ENCODE measurements at regions not wholly inside any gene's neighbourhood (a gene's known extent, or its start where the extent isn't known, plus 50 kb on each side); places are given as distances from the start of the nearest gene placed in this dataset.

DNA sequence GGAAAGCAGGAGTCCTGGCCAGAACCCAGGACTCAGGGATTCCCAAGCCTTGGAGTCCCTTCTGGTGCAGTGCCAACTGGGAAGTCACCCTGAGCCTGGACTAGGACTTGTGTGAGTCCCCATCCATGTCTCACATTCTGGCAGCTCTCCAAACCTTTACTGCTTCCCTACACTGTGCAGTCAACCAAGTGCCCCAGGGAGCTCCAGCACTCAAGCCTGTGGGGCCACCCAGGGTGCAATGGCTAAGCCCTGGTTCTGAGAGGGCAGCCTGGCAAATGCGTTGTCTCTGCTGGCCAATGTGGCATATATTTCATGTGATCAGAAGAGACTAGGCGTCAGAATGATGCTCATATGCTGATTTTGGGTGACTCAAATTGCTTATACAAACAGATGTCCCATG is 223.4 kb downstream of the SP3 start:
- H3K4me3 ChIP-seq (ENCODE audit: low read length): no peak overlapping the region
- TF ChIP-seq, protein P1, sequence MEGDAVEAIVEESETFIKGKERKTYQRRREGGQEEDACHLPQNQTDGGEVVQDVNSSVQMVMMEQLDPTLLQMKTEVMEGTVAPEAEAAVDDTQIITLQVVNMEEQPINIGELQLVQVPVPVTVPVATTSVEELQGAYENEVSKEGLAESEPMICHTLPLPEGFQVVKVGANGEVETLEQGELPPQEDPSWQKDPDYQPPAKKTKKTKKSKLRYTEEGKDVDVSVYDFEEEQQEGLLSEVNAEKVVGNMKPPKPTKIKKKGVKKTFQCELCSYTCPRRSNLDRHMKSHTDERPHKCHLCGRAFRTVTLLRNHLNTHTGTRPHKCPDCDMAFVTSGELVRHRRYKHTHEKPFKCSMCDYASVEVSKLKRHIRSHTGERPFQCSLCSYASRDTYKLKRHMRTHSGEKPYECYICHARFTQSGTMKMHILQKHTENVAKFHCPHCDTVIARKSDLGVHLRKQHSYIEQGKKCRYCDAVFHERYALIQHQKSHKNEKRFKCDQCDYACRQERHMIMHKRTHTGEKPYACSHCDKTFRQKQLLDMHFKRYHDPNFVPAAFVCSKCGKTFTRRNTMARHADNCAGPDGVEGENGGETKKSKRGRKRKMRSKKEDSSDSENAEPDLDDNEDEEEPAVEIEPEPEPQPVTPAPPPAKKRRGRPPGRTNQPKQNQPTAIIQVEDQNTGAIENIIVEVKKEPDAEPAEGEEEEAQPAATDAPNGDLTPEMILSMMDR (IDR thresholded peaks at IDR 0.05; ENCODE audit: insufficient read depth, low read depth, low read length, missing control alignments): no peak

DNA sequence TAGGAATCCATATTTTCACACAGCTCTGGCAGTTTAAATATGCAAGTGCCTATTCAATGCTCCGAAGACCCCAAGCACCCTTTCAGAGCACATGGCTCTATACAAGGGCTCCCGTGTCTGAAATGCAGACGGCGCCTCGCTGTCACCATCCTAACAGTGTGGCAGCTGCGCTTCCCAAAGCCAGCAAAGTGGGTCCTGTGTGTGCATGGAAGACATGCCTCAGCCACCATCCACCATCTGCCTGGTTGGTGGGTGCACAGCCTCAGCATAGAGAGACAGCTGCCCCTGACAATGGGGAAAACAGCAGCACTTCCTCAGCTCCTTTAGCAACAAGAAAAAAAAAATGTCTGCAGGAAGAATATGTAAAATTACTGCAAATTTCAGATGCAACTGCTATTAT is 218.1 kb downstream of the SP3 start:
- TF ChIP-seq, protein P1 (IDR thresholded peaks at IDR 0.05; ENCODE audit: insufficient read depth, low read depth, low read length, missing control alignments): no peak
- no peak overlapping the region for H3K4me3 ChIP-seq (ENCODE audit: low read length)
- no peak for DNase-seq (ENCODE audit: low read depth)

More for the DNA sequence above, 223.4 kb downstream of the SP3 start:
- DNase-seq (ENCODE audit: low read depth): peak; percentile 17

DNA sequence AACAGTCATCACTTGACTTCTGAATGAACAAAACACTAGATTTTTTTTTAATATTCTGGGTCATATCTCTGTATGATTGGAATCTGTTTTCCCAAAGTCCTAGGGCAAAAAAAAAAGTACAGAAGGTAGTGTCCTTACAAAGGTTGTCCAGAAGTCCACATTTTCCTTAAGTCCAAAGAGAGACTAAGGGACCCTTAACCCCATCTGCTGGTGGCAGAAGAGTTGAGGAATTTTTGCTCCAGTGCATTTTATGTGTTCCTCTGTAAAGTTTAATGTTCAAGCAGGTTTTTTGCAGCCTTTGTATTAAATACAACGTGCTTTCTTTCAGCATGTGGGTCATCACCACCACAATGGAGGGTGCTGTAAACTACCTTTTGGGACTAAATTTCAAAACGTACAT is 215.9 kb downstream of the SP3 start:
- peak; percentile 27 for DNase-seq (ENCODE audit: low read depth)
- TF ChIP-seq, protein P1 (IDR thresholded peaks at IDR 0.05; ENCODE audit: insufficient read depth, low read depth, low read length, missing control alignments): peak; percentile 53
- no peak overlapping the region for H3K4me3 ChIP-seq (ENCODE audit: low read length)

DNA sequence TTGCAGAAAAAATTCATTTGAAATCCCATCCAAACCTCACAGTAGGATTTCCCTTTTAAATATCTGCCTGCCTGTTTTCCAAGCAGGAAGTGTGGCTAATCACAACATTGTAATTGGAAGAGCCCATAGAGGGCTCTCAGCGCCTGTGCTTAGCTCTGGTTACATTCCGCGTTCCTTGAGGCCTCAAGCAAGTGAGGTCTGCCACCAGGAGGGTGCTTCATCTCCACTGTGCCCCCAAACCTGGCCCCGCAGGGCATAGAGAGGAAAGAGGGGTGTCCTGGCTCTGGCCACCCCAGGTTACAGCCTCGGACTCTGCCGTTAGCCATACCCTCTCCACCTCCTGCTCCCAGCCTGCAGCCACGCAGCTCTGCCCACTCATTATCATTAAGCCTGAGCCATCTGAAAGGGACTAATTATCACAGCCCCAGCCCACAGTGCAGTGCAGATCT is 214.8 kb downstream of the SP3 start:
- H3K4me3 ChIP-seq (ENCODE audit: low read length): no peak overlapping the region
- peak; percentile 29 for DNase-seq (ENCODE audit: low read depth)
- TF ChIP-seq, protein P1 (IDR thresholded peaks at IDR 0.05; ENCODE audit: insufficient read depth, low read depth, low read length, missing control alignments): peak; percentile 27

DNA sequence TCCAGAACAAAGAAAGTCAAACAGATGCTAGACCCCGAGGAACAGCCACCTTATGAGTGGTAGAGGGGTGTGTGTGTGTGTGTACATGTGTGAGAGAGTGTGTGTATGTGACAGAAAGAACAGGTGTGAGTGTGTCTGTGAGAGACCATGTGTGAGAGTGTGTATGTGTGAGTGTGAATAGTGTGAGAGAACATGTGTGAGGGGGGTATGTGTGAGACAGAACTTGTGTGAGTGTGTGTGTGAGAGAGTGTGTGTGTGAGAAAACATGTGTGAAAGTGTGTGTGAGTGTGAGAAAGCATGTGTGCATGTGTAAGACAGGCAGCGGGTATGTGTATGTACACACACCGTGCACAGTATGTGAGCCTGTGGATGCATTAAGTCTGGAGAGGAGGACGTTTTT is 214.3 kb downstream of the SP3 start:
- TF ChIP-seq, protein P1 (IDR thresholded peaks at IDR 0.05; ENCODE audit: insufficient read depth, low read depth, low read length, missing control alignments): no peak
- no peak for DNase-seq (ENCODE audit: low read depth)
- no peak overlapping the region for H3K4me3 ChIP-seq (ENCODE audit: low read length)

DNA sequence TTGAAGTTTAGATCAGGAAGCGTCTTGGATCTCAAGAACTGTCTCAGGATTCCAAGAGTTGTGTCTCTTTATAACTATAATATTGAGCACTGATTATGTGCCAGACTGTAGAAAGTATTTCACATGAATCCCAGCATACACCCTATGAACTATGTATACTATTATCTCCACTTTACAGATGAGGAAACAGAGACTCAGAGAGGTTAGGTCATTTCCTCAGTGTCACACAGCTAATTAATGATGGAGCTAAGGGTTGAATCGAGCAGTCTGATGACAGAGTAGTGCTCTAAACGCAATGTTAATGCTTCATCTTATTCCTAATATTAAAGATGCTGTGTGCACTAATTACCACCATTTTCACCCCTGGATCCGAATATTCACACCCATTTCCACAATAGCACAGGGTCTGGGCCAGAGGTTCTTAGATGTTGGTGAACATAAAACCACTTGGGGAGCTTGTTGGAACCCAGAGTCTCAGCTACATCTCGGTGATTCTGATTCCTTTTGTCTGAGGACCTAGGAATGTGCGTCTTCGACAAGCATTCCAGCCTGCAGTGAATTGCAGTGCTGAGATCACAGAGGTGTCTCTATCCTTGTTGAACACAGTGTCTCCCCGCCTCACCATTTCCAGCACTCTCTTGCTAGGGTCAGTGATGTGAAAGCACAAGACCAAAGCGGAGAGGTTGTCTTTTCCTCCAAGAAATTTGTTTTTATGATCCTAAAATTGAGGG is 213.8 kb downstream of the SP3 start:
- TF ChIP-seq, protein P1 (IDR thresholded peaks at IDR 0.05; ENCODE audit: insufficient read depth, low read depth, low read length, missing control alignments): no peak
- no peak overlapping the region for H3K4me3 ChIP-seq (ENCODE audit: low read length)
- no peak for DNase-seq (ENCODE audit: low read depth)

DNA sequence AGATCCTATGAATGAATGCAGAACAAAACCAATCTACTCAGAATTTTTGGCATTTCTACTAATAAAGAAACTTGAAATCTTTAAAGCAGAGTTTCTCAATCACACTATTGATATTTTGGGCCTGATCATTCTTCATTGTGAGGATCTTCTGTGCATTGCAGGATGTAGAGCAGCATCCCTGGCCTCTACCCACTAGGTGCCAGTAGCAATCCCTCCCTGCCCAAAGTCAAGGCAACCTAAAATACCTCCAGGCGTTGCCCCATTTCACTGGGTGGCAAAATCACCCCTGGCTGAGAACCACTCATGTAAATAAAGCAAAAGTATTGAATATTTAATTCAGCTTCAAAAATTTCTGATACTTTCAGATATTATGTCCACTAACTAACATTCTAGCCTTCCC is 213.0 kb downstream of the SP3 start:
- DNase-seq (ENCODE audit: low read depth): peak; percentile 38
- TF ChIP-seq, protein P1 (IDR thresholded peaks at IDR 0.05; ENCODE audit: insufficient read depth, low read depth, low read length, missing control alignments): peak; percentile 66

More for the DNA sequence above, 213.0 kb downstream of the SP3 start:
- H3K4me3 ChIP-seq (ENCODE audit: low read length): no peak overlapping the region

Measured in epithelial cell of esophagus (primary cell).